ENCODE measurements at regions not wholly inside any gene's neighbourhood (a gene's known extent, or its start where the extent isn't known, plus 50 kb on each side); places are given as distances from the start of the nearest gene placed in this dataset.

- Histone ChIP-seq H3K9me3 (ENCODE audit: control insufficient read depth, insufficient read depth, low read length) (no peaks in the 10 kb centered on the region), H3K4me1 (ENCODE audit: control insufficient read depth, insufficient read depth, low read length) (no peaks in the 10 kb centered on the region), H3K27me3 (ENCODE audit: control insufficient read depth, insufficient read depth, low read length) (no peaks in the 10 kb centered on the region), H3K36me3 (ENCODE audit: control insufficient read depth, insufficient read depth, low read length) (no peaks in the 10 kb centered on the region), H3K27ac (ENCODE audit: low read length) (no peak overlapping the region), H3K4me3 (ENCODE audit: low read length) (no peak overlapping the region)
- no peak for DNase-seq (ENCODE audit: low read depth, low spot score)
- no CpG with 5 or more reads among the region's 1 CpG for WGBS (ENCODE audit: insufficient coverage, insufficient read length)
Observed at GRCh38 chr4:103324811-103325210, 126.7 kb upstream of the CENPE start.

- WGBS (ENCODE audit: insufficient coverage, insufficient read length), result no CpG with 5 or more reads among the region's 3 CpGs
- Histone ChIP-seq H3K9me3 (ENCODE audit: control insufficient read depth, insufficient read depth, low read length) (no peaks in the 10 kb centered on the region), H3K27ac (ENCODE audit: low read length) (no peak overlapping the region), H3K4me1 (ENCODE audit: control insufficient read depth, insufficient read depth, low read length) (no peaks in the 10 kb centered on the region), H3K27me3 (ENCODE audit: control insufficient read depth, insufficient read depth, low read length) (no peaks in the 10 kb centered on the region), H3K4me3 (ENCODE audit: low read length) (no peak overlapping the region), H3K36me3 (ENCODE audit: control insufficient read depth, insufficient read depth, low read length) (no peaks in the 10 kb centered on the region)
- DNase-seq (ENCODE audit: low read depth, low spot score), result no peak
Observed at GRCh38 chr4:103318327-103318726, 120.2 kb upstream of the CENPE start.

GRCh38 chr4:103308248-103308561 lies 110.1 kb upstream of the CENPE start:
- no peaks in the 10 kb centered on the region for H3K4me1 ChIP-seq (ENCODE audit: control insufficient read depth, insufficient read depth, low read length)
- H3K4me3 ChIP-seq (ENCODE audit: low read length), result no peak overlapping the region
- H3K36me3 ChIP-seq (ENCODE audit: control insufficient read depth, insufficient read depth, low read length), result no peaks in the 10 kb centered on the region
- WGBS (ENCODE audit: insufficient coverage, insufficient read length), result no CpG with 5 or more reads among the region's 5 CpGs
- no peaks in the 10 kb centered on the region for H3K9me3 ChIP-seq (ENCODE audit: control insufficient read depth, insufficient read depth, low read length)
- DNase-seq (ENCODE audit: low read depth, low spot score), result no peak
- no peaks in the 10 kb centered on the region for H3K27me3 ChIP-seq (ENCODE audit: control insufficient read depth, insufficient read depth, low read length)
- no peak overlapping the region for H3K27ac ChIP-seq (ENCODE audit: low read length)

DNA sequence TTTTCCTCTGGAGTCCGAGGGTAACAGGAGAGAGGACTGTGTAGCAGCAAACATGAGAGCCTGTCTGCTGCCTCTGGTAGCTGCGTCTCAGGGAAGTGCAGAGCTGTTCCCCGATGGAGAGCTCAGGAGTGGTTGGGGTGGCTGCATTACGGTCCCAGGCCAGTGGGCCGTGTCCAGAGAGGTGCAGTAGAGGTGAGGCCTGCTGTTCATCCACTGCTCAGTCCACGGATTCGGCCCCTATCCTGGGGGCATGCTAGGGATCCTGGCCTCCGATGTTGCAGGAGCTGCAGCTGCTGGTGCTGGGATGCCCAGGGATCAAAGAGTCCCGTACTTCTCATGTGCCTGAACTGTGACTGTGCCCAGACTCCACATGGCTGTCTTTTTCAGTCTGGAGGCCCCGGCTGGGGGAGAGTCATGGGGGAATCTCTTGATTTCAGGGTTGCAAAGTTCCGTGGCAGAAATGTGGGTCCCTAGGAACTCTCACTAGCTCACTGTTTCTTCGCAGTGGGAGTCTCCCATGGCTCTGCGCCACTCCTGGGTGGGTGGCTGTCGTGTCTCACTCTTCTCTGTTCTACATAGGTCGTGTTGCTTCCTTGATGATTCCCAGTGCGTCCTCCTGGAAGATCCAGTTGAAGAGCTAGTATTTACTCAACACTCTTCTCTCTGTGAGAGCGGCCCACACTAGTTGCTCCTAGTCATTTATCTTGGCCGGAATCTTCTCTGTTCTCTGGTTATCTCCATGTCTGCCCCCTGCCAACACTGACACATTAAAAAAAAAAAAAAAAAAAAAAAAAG lies 109.5 kb upstream of the CENPE start:
- Histone ChIP-seq H3K27me3 (ENCODE audit: control insufficient read depth, insufficient read depth, low read length) (no peaks in the 10 kb centered on the region), H3K4me1 (ENCODE audit: control insufficient read depth, insufficient read depth, low read length) (no peaks in the 10 kb centered on the region), H3K4me3 (ENCODE audit: low read length) (no peak overlapping the region), H3K9me3 (ENCODE audit: control insufficient read depth, insufficient read depth, low read length) (no peaks in the 10 kb centered on the region), H3K27ac (ENCODE audit: low read length) (no peak overlapping the region), H3K36me3 (ENCODE audit: control insufficient read depth, insufficient read depth, low read length) (no peaks in the 10 kb centered on the region)
- WGBS (ENCODE audit: insufficient coverage, insufficient read length), result no CpG with 5 or more reads among the region's 18 CpGs
- DNase-seq (ENCODE audit: low read depth, low spot score), result no peak

GRCh38 chr4:103306870-103307375 lies 108.8 kb upstream of the CENPE start:
- H3K36me3 ChIP-seq (ENCODE audit: control insufficient read depth, insufficient read depth, low read length), result no peaks in the 10 kb centered on the region
- H3K4me1 ChIP-seq (ENCODE audit: control insufficient read depth, insufficient read depth, low read length), result no peaks in the 10 kb centered on the region
- no peaks in the 10 kb centered on the region for H3K27me3 ChIP-seq (ENCODE audit: control insufficient read depth, insufficient read depth, low read length)
- H3K9me3 ChIP-seq (ENCODE audit: control insufficient read depth, insufficient read depth, low read length), result no peaks in the 10 kb centered on the region
- no CpG with 5 or more reads among the region's 9 CpGs for WGBS (ENCODE audit: insufficient coverage, insufficient read length)
- no peak for DNase-seq (ENCODE audit: low read depth, low spot score)
- H3K4me3 ChIP-seq (ENCODE audit: low read length), result no peak overlapping the region
- H3K27ac ChIP-seq (ENCODE audit: low read length), result no peak overlapping the region

DNA sequence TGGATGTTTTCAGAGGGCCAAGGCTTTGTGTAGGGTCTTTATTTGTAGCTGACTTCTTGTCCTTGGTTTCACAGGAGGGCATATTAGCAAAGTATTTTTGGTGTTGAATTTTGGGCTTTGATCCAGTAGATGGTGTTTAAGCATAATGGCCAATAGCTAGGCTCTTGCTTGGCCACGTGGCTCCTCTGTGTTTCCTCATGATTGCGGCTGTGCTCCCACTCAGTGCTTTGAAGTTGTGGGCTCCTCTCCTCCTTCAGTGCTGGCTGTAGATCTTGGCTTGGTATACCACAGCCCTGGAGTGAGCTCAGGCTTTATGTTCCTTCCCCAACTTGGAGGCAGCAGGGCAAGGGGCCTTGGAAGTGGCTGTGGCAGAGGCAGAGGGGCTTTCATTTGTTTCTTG lies 107.2 kb upstream of the CENPE start:
- Histone ChIP-seq H3K9me3 (ENCODE audit: control insufficient read depth, insufficient read depth, low read length) (no peaks in the 10 kb centered on the region), H3K4me1 (ENCODE audit: control insufficient read depth, insufficient read depth, low read length) (no peaks in the 10 kb centered on the region), H3K4me3 (ENCODE audit: low read length) (no peak overlapping the region), H3K27ac (ENCODE audit: low read length) (no peak overlapping the region), H3K27me3 (ENCODE audit: control insufficient read depth, insufficient read depth, low read length) (no peaks in the 10 kb centered on the region), H3K36me3 (ENCODE audit: control insufficient read depth, insufficient read depth, low read length) (no peaks in the 10 kb centered on the region)
- WGBS (ENCODE audit: insufficient coverage, insufficient read length), result no CpG with 5 or more reads among the region's 2 CpGs
- DNase-seq (ENCODE audit: low read depth, low spot score), result no peak

DNA sequence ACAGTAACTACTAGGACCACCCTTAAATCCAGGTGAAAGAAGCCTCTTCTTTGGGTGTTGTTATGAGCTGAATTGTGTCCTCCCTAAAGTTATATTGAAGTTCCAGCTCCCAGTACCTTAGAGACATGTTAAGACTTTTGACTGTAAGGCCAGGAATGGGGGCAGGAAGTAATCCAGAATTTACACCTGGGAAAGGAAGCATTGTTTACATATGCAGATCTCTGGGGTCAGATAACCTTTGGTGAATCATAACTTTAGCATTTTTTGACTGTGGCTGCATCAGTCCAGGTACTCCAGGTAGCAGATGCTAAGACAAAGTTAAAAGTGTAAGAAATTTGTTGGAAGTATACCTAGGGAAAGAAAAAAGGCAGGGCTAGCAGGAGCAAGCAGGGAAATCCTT lies 104.9 kb upstream of the CENPE start:
- DNase-seq (ENCODE audit: low read depth, low spot score), result no peak
- Histone ChIP-seq H3K4me3 (ENCODE audit: low read length) (no peak overlapping the region), H3K9me3 (ENCODE audit: control insufficient read depth, insufficient read depth, low read length) (no peaks in the 10 kb centered on the region), H3K27me3 (ENCODE audit: control insufficient read depth, insufficient read depth, low read length) (no peaks in the 10 kb centered on the region), H3K36me3 (ENCODE audit: control insufficient read depth, insufficient read depth, low read length) (no peaks in the 10 kb centered on the region), H3K4me1 (ENCODE audit: control insufficient read depth, insufficient read depth, low read length) (no peaks in the 10 kb centered on the region), H3K27ac (ENCODE audit: low read length) (no peak overlapping the region)

- no peaks in the 10 kb centered on the region for H3K36me3 ChIP-seq (ENCODE audit: control insufficient read depth, insufficient read depth, low read length)
- no peak for DNase-seq (ENCODE audit: low read depth, low spot score)
- H3K27me3 ChIP-seq (ENCODE audit: control insufficient read depth, insufficient read depth, low read length), result no peaks in the 10 kb centered on the region
- no peaks in the 10 kb centered on the region for H3K4me1 ChIP-seq (ENCODE audit: control insufficient read depth, insufficient read depth, low read length)
- WGBS (ENCODE audit: insufficient coverage, insufficient read length), result no CpG with 5 or more reads among the region's 3 CpGs
- H3K4me3 ChIP-seq (ENCODE audit: low read length), result no peak overlapping the region
- H3K27ac ChIP-seq (ENCODE audit: low read length), result no peak overlapping the region
- no peaks in the 10 kb centered on the region for H3K9me3 ChIP-seq (ENCODE audit: control insufficient read depth, insufficient read depth, low read length)
Observed at GRCh38 chr4:103292959-103293358, 94.8 kb upstream of the CENPE start.

DNA sequence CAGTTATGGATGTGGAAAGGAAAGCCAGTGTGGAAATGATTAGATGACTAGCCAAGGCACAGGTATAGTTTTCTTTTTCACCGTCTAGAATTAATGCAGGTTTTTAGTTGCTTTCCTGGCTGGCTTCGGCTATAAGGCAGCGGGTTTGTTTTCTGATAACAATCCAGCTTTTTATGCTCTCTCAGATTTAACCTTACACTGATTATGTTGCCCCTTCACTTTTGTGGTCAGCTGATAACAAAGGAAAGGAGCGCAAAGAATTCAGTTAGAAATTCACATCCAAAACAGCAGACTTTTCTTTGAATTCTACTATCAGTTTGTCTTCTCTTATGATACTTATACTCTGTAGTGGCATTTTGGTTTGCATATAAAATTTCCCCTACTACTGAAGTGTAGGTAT lies 94.2 kb upstream of the CENPE start:
- no CpG with 5 or more reads among the region's 4 CpGs for WGBS (ENCODE audit: insufficient coverage, insufficient read length)

GRCh38 chr4:103289186-103289585 lies 91.0 kb upstream of the CENPE start:
- H3K36me3 ChIP-seq (ENCODE audit: control insufficient read depth, insufficient read depth, low read length), result no peaks in the 10 kb centered on the region
- no peak for DNase-seq (ENCODE audit: low read depth, low spot score)
- no peaks in the 10 kb centered on the region for H3K27me3 ChIP-seq (ENCODE audit: control insufficient read depth, insufficient read depth, low read length)
- H3K4me3 ChIP-seq (ENCODE audit: low read length), result no peak overlapping the region
- H3K4me1 ChIP-seq (ENCODE audit: control insufficient read depth, insufficient read depth, low read length), result no peaks in the 10 kb centered on the region
- H3K9me3 ChIP-seq (ENCODE audit: control insufficient read depth, insufficient read depth, low read length), result no peaks in the 10 kb centered on the region
- no peak overlapping the region for H3K27ac ChIP-seq (ENCODE audit: low read length)
- WGBS (ENCODE audit: insufficient coverage, insufficient read length), result 100% methylated on average over 1 of the region's 1 CpG

More for the DNA sequence above, 94.2 kb upstream of the CENPE start:
- Histone ChIP-seq H3K27ac (ENCODE audit: low read length) (no peak overlapping the region), H3K4me3 (ENCODE audit: low read length) (no peak overlapping the region), H3K27me3 (ENCODE audit: control insufficient read depth, insufficient read depth, low read length) (no peaks in the 10 kb centered on the region), H3K4me1 (ENCODE audit: control insufficient read depth, insufficient read depth, low read length) (no peaks in the 10 kb centered on the region), H3K9me3 (ENCODE audit: control insufficient read depth, insufficient read depth, low read length) (no peaks in the 10 kb centered on the region), H3K36me3 (ENCODE audit: control insufficient read depth, insufficient read depth, low read length) (no peaks in the 10 kb centered on the region)
- DNase-seq (ENCODE audit: low read depth, low spot score), result no peak

DNA sequence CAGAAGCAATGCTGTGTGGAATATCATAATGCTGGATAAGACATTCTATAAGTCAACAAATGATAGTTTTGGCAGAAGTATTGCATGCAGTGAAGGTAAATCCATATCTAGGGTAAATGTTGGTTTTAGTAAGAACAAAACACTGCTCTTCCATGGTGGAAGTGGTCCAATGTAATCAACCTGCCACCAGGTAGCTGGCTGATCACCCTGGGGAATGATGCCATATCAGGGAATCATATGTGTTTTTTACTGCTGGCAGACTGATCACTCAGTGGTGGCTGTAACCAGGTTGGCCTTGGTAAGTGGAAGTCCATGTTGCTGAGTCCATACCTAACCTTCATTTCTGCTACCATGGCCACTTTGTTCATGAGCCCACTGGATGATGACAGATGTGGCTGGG lies 74.0 kb upstream of the CENPE start:
- H3K9me3 ChIP-seq (ENCODE audit: control insufficient read depth, insufficient read depth, low read length), result no peaks in the 10 kb centered on the region
- no peak overlapping the region for H3K4me3 ChIP-seq (ENCODE audit: low read length)
- no peak overlapping the region for H3K27ac ChIP-seq (ENCODE audit: low read length)
- no peaks in the 10 kb centered on the region for H3K4me1 ChIP-seq (ENCODE audit: control insufficient read depth, insufficient read depth, low read length)
- no peak for DNase-seq (ENCODE audit: low read depth, low spot score)
- H3K27me3 ChIP-seq (ENCODE audit: control insufficient read depth, insufficient read depth, low read length), result no peaks in the 10 kb centered on the region
- no peaks in the 10 kb centered on the region for H3K36me3 ChIP-seq (ENCODE audit: control insufficient read depth, insufficient read depth, low read length)

All from iPS DF 6.9 (cell line).